B cell (primary cell): ENCODE measurements at regions not wholly inside any gene's neighbourhood (a gene's known extent, or its start where the extent isn't known, plus 50 kb on each side); places are given as distances from the start of the nearest gene placed in this dataset.

Experiments
- CTCF ChIP-seq: fragments of 200-600 bp; IDR thresholded peaks from one replicate; pipeline ENCODE4 v1.8.0; 2022; ENCODE audit warnings: antibody characterized with exemption, mild to moderate bottlenecking
- EZH2 ChIP-seq: IDR thresholded peaks from 2 replicates; pipeline ENCODE4 v1.6.1; 2012; ENCODE audit warnings: borderline replicate concordance, low read depth, mild to moderate bottlenecking, moderate library complexity, low read length; ENCODE audit not compliant: insufficient read depth, poor library complexity, severe bottlenecking

GRCh38 chr3:167898091-167898490 is 162.6 kb downstream of the SERPINI1 start:
- TF ChIP-seq CTCF, result no peak
- no peak for TF ChIP-seq EZH2
